Omental fat pad (tissue), 3 donors: ENCODE measurements at regions not wholly inside any gene's neighbourhood (a gene's known extent, or its start where the extent isn't known, plus 50 kb on each side); places are given as distances from the start of the nearest gene placed in this dataset.

ENCODE experiments used
- ATAC-seq: fragments of 150-250 bp; one replicate; pipeline ENCODE4 v1.9.1; 2016; ENCODE audit warnings: mild to moderate bottlenecking, moderate library complexity; ENCODE audit not compliant: low FRiP score
- DNase-seq: peaks from one replicate; pipeline ENCODE4 v3.0.0-alpha.2; 2019; ENCODE audit warnings: low spot score
- TF ChIP-seq, protein P1 (sequence below), 3 donors: fragments of 450-650 bp; IDR thresholded peaks; one replicate each; pipeline ENCODE4 v1.5.1; 2016 to 2017; ENCODE audit warnings: antibody characterized with exemption in 3 of 3, mild to moderate bottlenecking in 3 of 3, moderate library complexity in 2 of 3

DNA sequence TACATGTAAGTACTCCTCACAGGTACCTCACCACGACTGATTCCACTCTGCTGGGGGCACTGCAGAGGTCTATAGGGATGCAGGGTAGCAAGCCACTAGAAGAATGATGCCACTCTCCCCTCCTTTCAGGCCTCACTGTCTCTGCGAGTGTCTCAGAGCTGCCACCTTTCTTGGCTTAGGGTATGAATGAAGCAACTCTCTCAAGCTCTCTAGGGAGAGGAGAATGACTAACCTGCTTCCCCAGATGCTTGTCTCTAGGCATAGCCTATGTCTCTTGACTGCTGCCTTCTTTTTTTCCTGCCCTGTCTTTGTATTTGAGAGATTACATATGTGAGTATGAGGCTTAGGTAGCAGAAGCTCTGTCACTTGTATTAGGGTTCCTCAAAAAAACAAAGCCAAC is 566.5 kb upstream of the ATP2B1 start:
- ATAC-seq = no peak
- TF ChIP-seq, protein P1, sequence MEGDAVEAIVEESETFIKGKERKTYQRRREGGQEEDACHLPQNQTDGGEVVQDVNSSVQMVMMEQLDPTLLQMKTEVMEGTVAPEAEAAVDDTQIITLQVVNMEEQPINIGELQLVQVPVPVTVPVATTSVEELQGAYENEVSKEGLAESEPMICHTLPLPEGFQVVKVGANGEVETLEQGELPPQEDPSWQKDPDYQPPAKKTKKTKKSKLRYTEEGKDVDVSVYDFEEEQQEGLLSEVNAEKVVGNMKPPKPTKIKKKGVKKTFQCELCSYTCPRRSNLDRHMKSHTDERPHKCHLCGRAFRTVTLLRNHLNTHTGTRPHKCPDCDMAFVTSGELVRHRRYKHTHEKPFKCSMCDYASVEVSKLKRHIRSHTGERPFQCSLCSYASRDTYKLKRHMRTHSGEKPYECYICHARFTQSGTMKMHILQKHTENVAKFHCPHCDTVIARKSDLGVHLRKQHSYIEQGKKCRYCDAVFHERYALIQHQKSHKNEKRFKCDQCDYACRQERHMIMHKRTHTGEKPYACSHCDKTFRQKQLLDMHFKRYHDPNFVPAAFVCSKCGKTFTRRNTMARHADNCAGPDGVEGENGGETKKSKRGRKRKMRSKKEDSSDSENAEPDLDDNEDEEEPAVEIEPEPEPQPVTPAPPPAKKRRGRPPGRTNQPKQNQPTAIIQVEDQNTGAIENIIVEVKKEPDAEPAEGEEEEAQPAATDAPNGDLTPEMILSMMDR (IDR thresholded peaks at IDR 0.05) = no peak
- no peak for DNase-seq

DNA sequence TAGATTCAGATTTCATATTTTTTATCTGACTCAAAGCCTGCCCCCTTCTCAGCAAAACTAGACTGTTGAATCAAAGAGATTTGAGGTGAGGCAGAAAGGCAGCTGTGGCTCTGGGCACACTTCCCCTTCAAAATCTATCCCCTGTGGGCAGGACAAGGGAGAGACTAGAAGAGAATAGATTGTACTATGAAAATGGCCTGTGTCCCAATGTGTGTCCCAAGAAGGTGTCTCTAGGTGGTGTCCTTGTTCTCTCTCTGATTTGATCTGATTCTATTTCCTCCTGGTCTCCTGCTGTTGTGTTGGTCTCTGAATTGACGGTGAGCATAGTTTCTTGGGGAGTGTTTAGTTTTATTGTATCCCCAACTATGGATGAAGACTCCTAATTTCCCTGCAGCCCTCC is 565.8 kb upstream of the ATP2B1 start:
- no peak for DNase-seq
- no peak for ATAC-seq
- TF ChIP-seq, protein P1 (IDR thresholded peaks at IDR 0.05) = no peak

DNA sequence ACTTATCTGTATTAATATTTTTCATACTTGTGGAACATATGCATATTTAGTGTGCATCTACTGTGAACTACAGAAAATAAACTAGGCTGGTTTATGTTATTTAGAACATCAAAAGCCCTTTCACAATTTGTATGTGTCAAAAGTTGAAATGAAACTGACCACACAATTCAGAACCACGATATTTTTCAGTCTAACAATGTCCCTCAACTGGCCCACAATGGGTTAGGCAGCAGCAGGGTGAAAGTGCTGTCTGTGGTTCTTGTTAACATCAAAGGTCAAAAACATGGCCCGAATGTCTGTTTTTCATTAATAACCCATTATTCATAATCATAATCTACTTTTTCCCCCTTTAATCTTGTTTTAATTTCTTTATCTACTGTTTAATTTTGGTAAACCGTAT is 559.9 kb upstream of the ATP2B1 start:
- ATAC-seq = no peak
- TF ChIP-seq, protein P1 (IDR thresholded peaks at IDR 0.05) = no peak
- no peak for DNase-seq

DNA sequence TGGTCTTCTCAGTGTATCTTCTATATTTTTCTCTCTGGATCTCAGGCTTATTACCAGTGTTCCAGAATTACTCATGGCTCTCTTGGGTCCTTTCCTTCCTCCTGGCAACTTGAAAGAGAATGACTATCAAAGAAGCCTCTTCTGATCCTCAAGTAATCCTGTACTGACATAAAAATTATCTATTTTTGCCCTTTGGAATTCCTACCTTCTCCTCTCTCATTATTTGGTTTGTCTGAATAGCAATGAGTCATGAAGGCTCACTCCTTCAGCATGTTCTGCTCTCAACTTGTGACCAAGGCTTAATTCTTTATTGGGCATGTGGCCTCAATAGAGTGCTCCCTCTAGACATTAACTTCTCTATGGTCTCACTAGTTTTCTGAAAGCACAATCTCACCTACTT is 553.6 kb upstream of the ATP2B1 start:
- no peak for ATAC-seq
- TF ChIP-seq, protein P1 (IDR thresholded peaks at IDR 0.05) = no peak
- no peak for DNase-seq

DNA sequence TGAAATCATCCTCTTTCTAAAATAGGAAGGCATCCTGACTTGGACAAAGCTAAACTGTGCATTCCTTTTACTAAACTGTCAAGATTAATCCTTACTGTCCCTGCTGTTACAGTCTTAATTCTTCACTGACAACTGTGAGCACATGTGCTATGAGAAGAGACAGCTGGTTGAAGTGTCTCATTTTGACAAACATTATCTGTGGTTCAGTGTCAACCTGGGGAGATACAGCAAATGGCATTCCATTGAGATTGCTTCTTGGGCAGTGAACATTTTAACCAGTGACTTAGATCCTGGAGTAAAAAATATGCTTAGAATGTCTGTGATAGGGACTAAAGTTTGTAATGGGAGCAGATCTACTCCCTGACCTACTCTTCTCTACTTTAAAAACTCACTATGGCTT is 552.6 kb upstream of the ATP2B1 start:
- TF ChIP-seq, protein P1 (IDR thresholded peaks at IDR 0.05) = no peak
- ATAC-seq = no peak

DNA sequence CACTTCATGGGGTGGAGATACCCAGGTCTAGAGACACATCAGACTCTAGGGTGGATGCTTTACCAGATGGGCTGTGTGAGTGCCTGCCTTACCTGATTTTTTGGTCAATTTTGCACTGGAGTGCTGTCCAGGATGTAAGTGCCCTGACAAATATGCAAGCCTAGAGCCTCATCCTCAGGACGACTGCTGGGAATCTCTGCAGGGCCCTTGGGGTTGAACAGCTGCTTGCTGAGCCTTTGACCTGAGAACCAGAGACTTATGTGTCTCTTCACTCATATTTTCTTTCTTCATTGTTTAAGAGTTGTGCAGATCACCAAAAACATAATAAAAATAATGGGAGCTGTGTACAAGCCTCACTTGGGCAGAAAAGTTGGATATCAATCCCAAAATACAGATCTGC is 551.5 kb upstream of the ATP2B1 start:
- TF ChIP-seq, protein P1 (IDR thresholded peaks at IDR 0.05) = no peak
- no peak for DNase-seq
- no peak for ATAC-seq

More for the DNA sequence above, 552.6 kb upstream of the ATP2B1 start:
- no peak for DNase-seq

DNA sequence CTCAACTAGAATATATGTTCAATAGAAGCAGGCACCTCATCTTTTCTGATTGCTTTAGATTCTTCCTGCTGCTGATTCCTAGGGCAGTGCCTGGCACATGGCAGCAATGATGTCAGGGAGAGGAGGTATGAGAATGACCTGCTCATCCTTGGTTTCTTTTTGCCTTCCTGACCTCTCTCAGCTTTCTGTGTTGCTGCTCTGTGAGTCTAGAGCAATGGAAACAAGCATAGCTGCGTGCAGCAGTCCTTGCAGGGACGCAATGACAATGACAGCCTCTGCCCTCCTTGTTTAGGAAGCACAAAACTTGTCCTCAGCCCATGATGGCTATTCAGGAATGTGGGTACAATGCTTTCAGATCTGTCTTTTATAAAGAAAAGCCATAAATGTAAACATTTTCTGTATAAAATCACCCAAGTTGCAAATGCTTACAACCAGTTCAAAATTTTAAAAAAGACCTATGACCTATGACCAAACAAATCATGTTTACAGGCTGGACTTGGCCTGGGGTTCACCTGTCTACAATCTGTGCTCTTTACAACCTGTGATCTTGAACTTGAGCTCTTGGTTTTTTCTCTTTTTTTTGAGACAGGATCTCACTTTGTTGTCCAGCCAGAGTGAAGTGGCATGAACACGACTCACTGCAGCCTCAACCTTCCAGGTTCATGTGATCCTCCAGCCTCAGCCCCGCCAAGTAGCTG is 549.4 kb upstream of the ATP2B1 start:
- DNase-seq = no peak
- TF ChIP-seq, protein P1 (IDR thresholded peaks at IDR 0.05) = no peak
- no peak for ATAC-seq
